ENCODE measurements at regions not wholly inside any gene's neighbourhood (a gene's known extent, or its start where the extent isn't known, plus 50 kb on each side); places are given as distances from the start of the nearest gene placed in this dataset.

DNA sequence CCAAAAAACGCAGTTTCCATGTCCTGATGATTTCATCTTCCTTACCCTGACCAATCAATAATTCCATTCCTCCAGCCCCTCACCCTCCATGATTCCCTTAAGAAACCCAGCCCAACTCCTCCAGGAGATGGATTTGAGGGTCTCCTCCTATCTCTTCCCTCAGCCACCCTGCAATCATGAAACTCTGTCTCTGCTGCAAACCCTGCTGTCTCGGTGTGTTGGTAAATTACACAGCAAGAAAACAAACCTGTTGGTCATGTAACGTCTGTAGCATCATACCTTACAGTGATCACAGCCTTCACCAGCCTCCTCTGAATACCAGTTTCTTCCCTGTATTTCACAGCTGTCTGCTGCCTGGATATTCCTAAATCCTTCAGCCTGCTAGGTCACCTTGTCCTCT lies 300.7 kb upstream of the NEBL start:
- Histone ChIP-seq H3K4me2 (no peak overlapping the region), H3K9me3 (ENCODE audit: insufficient read depth, low read depth) (0 out of 2 replicates have a peak, but pooled peaks cover 8% of the 10 kb centered on the region)

DNA sequence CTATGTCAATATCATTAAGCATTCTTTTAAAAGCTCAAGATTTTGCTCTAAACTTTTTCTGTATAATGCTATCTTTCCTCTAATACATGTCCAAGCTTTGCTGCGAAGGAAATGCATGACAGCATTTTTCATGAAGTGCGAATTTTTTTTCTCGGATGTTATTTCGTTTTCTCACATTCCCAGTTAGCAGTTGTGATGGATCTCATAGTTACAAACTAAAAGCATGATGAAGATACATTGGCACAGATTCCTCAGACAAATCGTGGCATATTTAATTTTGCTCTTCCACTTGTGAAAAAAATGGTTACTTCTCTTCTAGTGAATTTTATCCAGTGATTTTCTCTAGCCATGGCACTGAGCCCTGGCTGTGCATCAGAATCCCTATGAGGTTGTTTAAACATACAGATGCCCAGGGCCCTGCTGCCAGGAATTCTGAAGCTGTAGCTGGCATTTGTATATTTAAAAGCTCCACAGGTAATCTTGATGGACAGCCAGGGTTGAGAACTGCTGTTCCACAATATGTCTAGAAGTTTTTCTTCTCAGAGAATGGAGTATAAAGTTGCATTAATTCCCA lies 299.8 kb upstream of the NEBL start:
- Histone ChIP-seq H3K9me2 (ENCODE audit: insufficient read depth) (no peaks in the 10 kb centered on the region), H3F3A (ENCODE audit: insufficient read depth, low read depth) (peaks cover 19% of the 10 kb centered on the region), H3K9me3 (ENCODE audit: insufficient read depth, low read depth) (0 out of 2 replicates have a peak, but pooled peaks cover 8% of the 10 kb centered on the region), H3K36me3 (ENCODE audit: low read depth) (no peaks in the 10 kb centered on the region), H3K27ac (no peak overlapping the region), H3K4me2 (no peak overlapping the region), H3K27me3 (ENCODE audit: insufficient read depth, low read depth) (no peaks in the 10 kb centered on the region), H3K4me3 (no peak overlapping the region), H4K20me1 (ENCODE audit: insufficient read depth) (no peaks in the 10 kb centered on the region), H3K79me2 (ENCODE audit: low read depth) (no peaks in the 10 kb centered on the region), H3K4me1 (replicated peaks; ENCODE audit: insufficient read depth) (peaks cover 36% of the 10 kb centered on the region), H2AFZ (no peak overlapping the region)
- no TSS peak for BruUV-seq (replicated peaks)
- no peak for DNase-seq
- TF ChIP-seq EZH2 (IDR thresholded peaks at IDR 0.05; ENCODE audit: low read depth), result no peak
- no peak for TF ChIP-seq CTCF (conservative IDR thresholded peaks at IDR 0.05)
- intact Hi-C loops (cut with micrococcal nuclease; ENCODE audit: unreplicated experiment), result loop anchor here (10.0 kb wide), 2 partner anchors 302 to 1228 kb away; partner anchors contain the start of gene NEBL
- ChIA-PET CTCF (no interaction called here), POLR2A (ENCODE audit: unreplicated experiment) (no interaction called here)

More for the DNA sequence above, 300.7 kb upstream of the NEBL start:
- Histone ChIP-seq H3F3A (ENCODE audit: insufficient read depth, low read depth) (peaks cover 19% of the 10 kb centered on the region), H3K4me1 (replicated peaks; ENCODE audit: insufficient read depth) (peaks cover 29% of the 10 kb centered on the region), H3K27ac (no peak overlapping the region), H3K27me3 (ENCODE audit: insufficient read depth, low read depth) (no peaks in the 10 kb centered on the region), H3K4me3 (no peak overlapping the region), H4K20me1 (ENCODE audit: insufficient read depth) (no peaks in the 10 kb centered on the region), H3K79me2 (ENCODE audit: low read depth) (no peaks in the 10 kb centered on the region), H3K36me3 (ENCODE audit: low read depth) (no peaks in the 10 kb centered on the region), H2AFZ (no peak overlapping the region), H3K9me2 (ENCODE audit: insufficient read depth) (no peaks in the 10 kb centered on the region)
- intact Hi-C loops (cut with micrococcal nuclease; ENCODE audit: unreplicated experiment), result loop anchor here (10.0 kb wide), 2 partner anchors 303 to 1227 kb away; partner anchors contain the start of gene NEBL
- TF ChIP-seq CTCF (conservative IDR thresholded peaks at IDR 0.05) (no peak), EZH2 (IDR thresholded peaks at IDR 0.05; ENCODE audit: low read depth) (no peak)
- no TSS peak for BruUV-seq (replicated peaks)
- ChIA-PET CTCF (no interaction called here), POLR2A (ENCODE audit: unreplicated experiment) (no interaction called here)
- DNase-seq, result no peak

DNA sequence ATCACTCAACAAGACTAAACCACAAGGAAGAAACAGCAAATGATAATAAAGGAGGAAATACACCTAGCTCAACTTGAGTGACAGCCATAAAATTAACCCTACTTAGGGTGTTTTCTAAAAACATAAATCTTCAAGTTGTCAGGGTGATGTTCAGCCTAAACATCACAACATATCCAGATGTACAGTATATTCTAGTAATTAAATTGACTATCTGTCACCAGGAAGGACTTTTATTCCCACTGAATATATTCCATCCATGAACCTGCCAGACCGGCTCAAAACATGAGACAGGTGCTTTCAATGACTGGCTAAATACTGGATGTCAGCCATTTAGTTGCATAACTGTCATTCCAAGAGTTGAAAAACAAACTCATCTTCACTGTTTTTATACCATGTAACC lies 298.1 kb upstream of the NEBL start:
- Histone ChIP-seq H3K36me3 (ENCODE audit: low read depth) (no peaks in the 10 kb centered on the region), H3K79me2 (ENCODE audit: low read depth) (no peaks in the 10 kb centered on the region), H3K9me3 (ENCODE audit: insufficient read depth, low read depth) (0 out of 2 replicates have a peak, but pooled peaks cover 8% of the 10 kb centered on the region), H3K4me1 (replicated peaks; ENCODE audit: insufficient read depth) (peaks cover 49% of the 10 kb centered on the region), H3K27ac (peak overlapping the region; percentile 96), H3K9me2 (ENCODE audit: insufficient read depth) (no peaks in the 10 kb centered on the region), H3K4me2 (peak overlapping the region; percentile 70), H3K4me3 (peak overlapping the region; percentile 9; the same call in 1 of the 2 replicates), H3F3A (ENCODE audit: insufficient read depth, low read depth) (peaks cover 28% of the 10 kb centered on the region), H2AFZ (no peak overlapping the region), H4K20me1 (ENCODE audit: insufficient read depth) (no peaks in the 10 kb centered on the region), H3K27me3 (ENCODE audit: insufficient read depth, low read depth) (no peaks in the 10 kb centered on the region)
- BruUV-seq (replicated peaks), result no TSS peak
- DNase-seq, result peak; percentile 54 to 91
- TF ChIP-seq CTCF (conservative IDR thresholded peaks at IDR 0.05), result no peak
- ChIA-PET CTCF (interaction anchor here (0.6 to 0.7 kb wide), 3 partner anchors 40 to 84 kb away, joined by 3 to 4 read pairs (median 3); no protein-coding TSS in a partner anchor), POLR2A (ENCODE audit: unreplicated experiment) (interaction anchor here (0.7 kb wide), 2 partner anchors 20 to 1071 kb away, joined by 11 to 14 read pairs; no protein-coding TSS in a partner anchor)
- intact Hi-C loops (cut with micrococcal nuclease; ENCODE audit: unreplicated experiment), result loop anchor here (1.0 to 10.0 kb wide), 3 partner anchors 169 to 1230 kb away; partner anchors contain the start of gene NEBL
